Ishikawa (cell line): ENCODE measurements at regions not wholly inside any gene's neighbourhood (a gene's known extent, or its start where the extent isn't known, plus 50 kb on each side); places are given as distances from the start of the nearest gene placed in this dataset.

Experiments
- CEBPB ChIP-seq: IDR thresholded peaks from 2 replicates; pipeline ENCODE4 v1.6.1; 2012
- CREB1 ChIP-seq: IDR thresholded peaks from 2 replicates; pipeline ENCODE4 v1.6.1; 2012; ENCODE audit warnings: low read depth
- EGR1 ChIP-seq: IDR thresholded peaks from 2 replicates; pipeline ENCODE4 v1.6.1; 2012
- EP300 ChIP-seq: IDR thresholded peaks from 2 replicates; pipeline ENCODE4 v1.6.1; 2012; ENCODE audit warnings: borderline replicate concordance
- FOXM1 ChIP-seq: IDR thresholded peaks from 2 replicates; pipeline ENCODE4 v1.6.1; 2012; ENCODE audit warnings: low read depth, borderline replicate concordance
- NFIC ChIP-seq: IDR thresholded peaks from 2 replicates; pipeline ENCODE4 v1.6.1; 2012
- RAD21 ChIP-seq: IDR thresholded peaks from 2 replicates; pipeline ENCODE4 v1.6.1; 2012; ENCODE audit warnings: low read depth
- TAF1 ChIP-seq: IDR thresholded peaks from 2 replicates; pipeline ENCODE4 v1.6.1; 2012; ENCODE audit warnings: low read depth, mild to moderate bottlenecking
- TCF12 ChIP-seq: IDR thresholded peaks from 2 replicates; pipeline ENCODE4 v1.6.1; 2012; ENCODE audit warnings: low read depth
- TEAD4 ChIP-seq: IDR thresholded peaks from 2 replicates; pipeline ENCODE4 v1.6.1; 2012
- YY1 ChIP-seq: IDR thresholded peaks from 2 replicates; pipeline ENCODE4 v1.6.1; 2012; ENCODE audit warnings: low read depth
- ZBTB7A ChIP-seq: IDR thresholded peaks from 2 replicates; pipeline ENCODE4 v1.6.1; 2012; ENCODE audit warnings: low read depth
- TF ChIP-seq, protein P1 (sequence below): IDR thresholded peaks from 2 replicates; pipeline ENCODE4 v1.6.1; 2012; ENCODE audit warnings: low read depth, mild to moderate bottlenecking
- TF ChIP-seq, protein P2 (sequence below): IDR thresholded peaks from 2 replicates; pipeline ENCODE4 v1.6.1; 2012
- TF ChIP-seq, protein P3 (sequence below): IDR thresholded peaks from 2 replicates; pipeline ENCODE4 v1.6.1; 2012

DNA sequence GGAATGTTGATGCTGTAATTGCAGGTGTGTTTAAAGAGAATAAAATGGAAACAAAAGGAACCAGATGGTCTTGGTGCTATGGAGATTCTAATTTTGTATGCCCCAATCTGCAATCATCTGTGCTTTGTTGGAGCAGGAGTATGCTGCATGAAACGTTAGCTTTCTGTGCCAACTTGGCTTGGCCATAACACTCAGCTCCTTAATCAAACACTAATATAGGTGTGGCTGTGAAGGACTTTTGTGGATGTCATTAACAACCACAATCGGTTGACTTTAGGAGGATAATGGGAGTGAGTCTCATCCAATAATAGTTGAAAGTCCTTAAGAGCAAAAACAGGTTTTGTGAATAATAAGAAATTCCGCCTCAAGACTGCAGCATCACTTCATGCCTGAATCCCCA, 399.2 kb downstream of the NLGN4X start:
- TF ChIP-seq NFIC, result no peak
- TF ChIP-seq, protein P1, sequence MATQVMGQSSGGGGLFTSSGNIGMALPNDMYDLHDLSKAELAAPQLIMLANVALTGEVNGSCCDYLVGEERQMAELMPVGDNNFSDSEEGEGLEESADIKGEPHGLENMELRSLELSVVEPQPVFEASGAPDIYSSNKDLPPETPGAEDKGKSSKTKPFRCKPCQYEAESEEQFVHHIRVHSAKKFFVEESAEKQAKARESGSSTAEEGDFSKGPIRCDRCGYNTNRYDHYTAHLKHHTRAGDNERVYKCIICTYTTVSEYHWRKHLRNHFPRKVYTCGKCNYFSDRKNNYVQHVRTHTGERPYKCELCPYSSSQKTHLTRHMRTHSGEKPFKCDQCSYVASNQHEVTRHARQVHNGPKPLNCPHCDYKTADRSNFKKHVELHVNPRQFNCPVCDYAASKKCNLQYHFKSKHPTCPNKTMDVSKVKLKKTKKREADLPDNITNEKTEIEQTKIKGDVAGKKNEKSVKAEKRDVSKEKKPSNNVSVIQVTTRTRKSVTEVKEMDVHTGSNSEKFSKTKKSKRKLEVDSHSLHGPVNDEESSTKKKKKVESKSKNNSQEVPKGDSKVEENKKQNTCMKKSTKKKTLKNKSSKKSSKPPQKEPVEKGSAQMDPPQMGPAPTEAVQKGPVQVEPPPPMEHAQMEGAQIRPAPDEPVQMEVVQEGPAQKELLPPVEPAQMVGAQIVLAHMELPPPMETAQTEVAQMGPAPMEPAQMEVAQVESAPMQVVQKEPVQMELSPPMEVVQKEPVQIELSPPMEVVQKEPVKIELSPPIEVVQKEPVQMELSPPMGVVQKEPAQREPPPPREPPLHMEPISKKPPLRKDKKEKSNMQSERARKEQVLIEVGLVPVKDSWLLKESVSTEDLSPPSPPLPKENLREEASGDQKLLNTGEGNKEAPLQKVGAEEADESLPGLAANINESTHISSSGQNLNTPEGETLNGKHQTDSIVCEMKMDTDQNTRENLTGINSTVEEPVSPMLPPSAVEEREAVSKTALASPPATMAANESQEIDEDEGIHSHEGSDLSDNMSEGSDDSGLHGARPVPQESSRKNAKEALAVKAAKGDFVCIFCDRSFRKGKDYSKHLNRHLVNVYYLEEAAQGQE, result no peak
- no peak for TF ChIP-seq EGR1
- TF ChIP-seq EP300, result no peak
- no peak for TF ChIP-seq TEAD4
- no peak for TF ChIP-seq CEBPB
- TF ChIP-seq TCF12, result no peak
- TF ChIP-seq ZBTB7A, result no peak

DNA sequence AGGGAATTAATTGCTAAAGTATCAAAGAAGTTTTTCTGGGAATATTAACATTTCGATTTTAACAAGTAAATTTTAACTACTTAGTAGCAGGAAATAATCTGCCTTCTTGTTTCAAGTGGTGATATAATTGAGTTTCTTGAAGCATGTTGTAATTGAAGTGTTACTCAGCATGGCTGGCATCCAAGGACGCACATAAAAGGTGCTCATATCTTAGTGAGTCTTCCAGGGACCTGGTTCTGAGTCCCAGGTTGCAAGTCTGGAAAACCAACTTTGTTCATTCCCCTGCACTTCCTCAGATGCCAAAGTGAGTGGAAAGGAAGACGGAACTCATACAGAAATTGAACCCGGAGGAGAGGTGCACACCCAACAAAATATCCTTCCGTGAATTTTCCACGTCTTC, 399.6 kb downstream of the NLGN4X start:
- TF ChIP-seq, protein P1, result no peak
- no peak for TF ChIP-seq TEAD4
- no peak for TF ChIP-seq YY1
- no peak for TF ChIP-seq CEBPB
- TF ChIP-seq, protein P2, sequence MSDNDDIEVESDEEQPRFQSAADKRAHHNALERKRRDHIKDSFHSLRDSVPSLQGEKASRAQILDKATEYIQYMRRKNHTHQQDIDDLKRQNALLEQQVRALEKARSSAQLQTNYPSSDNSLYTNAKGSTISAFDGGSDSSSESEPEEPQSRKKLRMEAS, result no peak
- TF ChIP-seq, protein P3, sequence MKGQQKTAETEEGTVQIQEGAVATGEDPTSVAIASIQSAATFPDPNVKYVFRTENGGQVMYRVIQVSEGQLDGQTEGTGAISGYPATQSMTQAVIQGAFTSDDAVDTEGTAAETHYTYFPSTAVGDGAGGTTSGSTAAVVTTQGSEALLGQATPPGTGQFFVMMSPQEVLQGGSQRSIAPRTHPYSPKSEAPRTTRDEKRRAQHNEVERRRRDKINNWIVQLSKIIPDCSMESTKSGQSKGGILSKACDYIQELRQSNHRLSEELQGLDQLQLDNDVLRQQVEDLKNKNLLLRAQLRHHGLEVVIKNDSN, result no peak
- TF ChIP-seq EGR1, result no peak
- no peak for TF ChIP-seq TAF1
- TF ChIP-seq EP300, result no peak
- no peak for TF ChIP-seq ZBTB7A
- no peak for TF ChIP-seq TCF12
- no peak for TF ChIP-seq RAD21
- no peak for TF ChIP-seq NFIC
- no peak for TF ChIP-seq FOXM1
- TF ChIP-seq CREB1, result no peak

DNA sequence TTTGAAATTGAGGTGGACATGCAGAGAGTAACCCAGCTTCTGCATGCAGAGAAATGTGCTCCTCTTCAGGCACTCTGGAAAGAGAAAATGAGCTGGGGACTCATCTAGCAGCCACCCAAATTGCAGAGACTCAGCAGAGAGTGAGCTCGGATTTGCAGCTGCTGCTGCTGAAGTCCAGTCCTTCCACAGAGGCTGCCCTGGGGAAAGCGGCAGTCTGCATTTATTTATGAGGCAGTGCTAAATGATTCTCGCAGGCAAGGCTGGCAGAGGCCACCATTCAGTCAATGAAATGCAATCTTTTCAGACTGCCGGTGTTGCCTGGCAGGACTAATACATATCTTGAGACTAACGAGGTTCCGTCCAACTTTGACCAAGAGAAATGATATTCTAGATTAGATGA, 404.8 kb downstream of the NLGN4X start:
- TF ChIP-seq RAD21, result no peak
- no peak for TF ChIP-seq TEAD4
- TF ChIP-seq FOXM1, result no peak
- no peak for TF ChIP-seq CEBPB
- TF ChIP-seq TCF12, result no peak
- TF ChIP-seq, protein P2, result no peak
- no peak for TF ChIP-seq NFIC
- no peak for TF ChIP-seq EP300
- TF ChIP-seq CREB1, result no peak
- no peak for TF ChIP-seq YY1
- no peak for TF ChIP-seq TAF1
- TF ChIP-seq, protein P1, result no peak
- no peak for TF ChIP-seq ZBTB7A
- no peak for TF ChIP-seq EGR1
- TF ChIP-seq, protein P3, result no peak

DNA sequence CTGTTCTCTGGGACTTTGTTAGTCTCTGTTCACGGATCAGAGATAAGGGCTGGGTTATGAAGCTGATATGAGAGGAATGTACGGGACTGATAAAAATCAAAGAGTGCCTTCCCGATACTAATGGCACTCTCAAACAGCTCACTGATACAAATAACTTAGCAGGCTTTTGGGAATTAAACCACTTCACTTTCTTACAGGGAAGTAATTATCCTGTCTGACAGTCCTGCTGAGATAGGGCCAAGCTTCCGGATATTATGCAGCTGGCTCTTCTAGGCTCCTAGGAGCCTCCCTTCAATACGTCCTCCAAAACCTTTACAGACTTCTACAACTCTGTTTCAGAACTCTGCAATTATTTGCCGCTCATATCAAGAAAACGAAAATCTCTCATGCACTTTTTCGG, 418.0 kb downstream of the NLGN4X start:
- TF ChIP-seq EP300 (no peak), TCF12 (no peak), RAD21 (no peak), FOXM1 (no peak), CEBPB (no peak), TAF1 (no peak), YY1 (no peak), ZBTB7A (no peak), NFIC (no peak), EGR1 (no peak), CREB1 (no peak)
- TF ChIP-seq, protein P3, result no peak
- TF ChIP-seq, protein P1, result no peak
- TF ChIP-seq, protein P2, result no peak
